ENCODE measurements at regions not wholly inside any gene's neighbourhood (a gene's known extent, or its start where the extent isn't known, plus 50 kb on each side); places are given as distances from the start of the nearest gene placed in this dataset.

- TF ChIP-seq POLR2A (IDR thresholded peaks at IDR 0.05; ENCODE audit: extremely low read depth, insufficient read length) (no peak), MAX (IDR thresholded peaks at IDR 0.05; ENCODE audit: low read depth, low read length) (no peak), CTCF (IDR thresholded peaks at IDR 0.05; ENCODE audit: low read depth, low read length) (no peak), MYC (IDR thresholded peaks at IDR 0.05; ENCODE audit: low read depth, low read length) (no peak)
These were observed 240.3 kb downstream of the RBFOX3 start for GRCh38 chr17:79370594-79370993.
